ENCODE measurements at regions not wholly inside any gene's neighbourhood (a gene's known extent, or its start where the extent isn't known, plus 50 kb on each side); places are given as distances from the start of the nearest gene placed in this dataset.

DNA sequence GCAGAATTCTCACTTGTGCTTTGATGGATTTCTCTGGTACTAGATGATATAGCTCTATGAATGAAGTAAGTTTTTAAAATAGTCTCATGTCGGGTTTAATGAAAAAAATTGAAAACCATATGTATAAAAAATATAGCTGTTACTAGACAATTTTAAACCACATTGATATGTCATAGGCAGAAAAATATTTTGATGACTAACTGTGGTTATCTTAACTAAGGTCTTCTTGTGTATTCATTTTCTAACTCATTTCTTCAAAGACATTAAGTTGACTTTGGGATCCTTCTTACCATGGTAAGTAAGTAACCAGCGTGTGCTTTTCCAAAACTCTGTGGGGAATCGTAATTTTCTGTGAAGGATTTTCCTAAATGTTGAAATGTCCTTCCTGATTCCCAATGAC, 160.9 kb upstream of the COL3A1 start:
- H2AFZ ChIP-seq (ENCODE audit: low read depth, low read length, severe bottlenecking) = no peak overlapping the region
- H4K20me1 ChIP-seq (ENCODE audit: low read depth, low read length) = no peaks in the 10 kb centered on the region
- TF ChIP-seq EZH2phosphoT487 (conservative IDR thresholded peaks at IDR 0.05; ENCODE audit: low read length) = no peak
- TF ChIP-seq, protein P1, sequence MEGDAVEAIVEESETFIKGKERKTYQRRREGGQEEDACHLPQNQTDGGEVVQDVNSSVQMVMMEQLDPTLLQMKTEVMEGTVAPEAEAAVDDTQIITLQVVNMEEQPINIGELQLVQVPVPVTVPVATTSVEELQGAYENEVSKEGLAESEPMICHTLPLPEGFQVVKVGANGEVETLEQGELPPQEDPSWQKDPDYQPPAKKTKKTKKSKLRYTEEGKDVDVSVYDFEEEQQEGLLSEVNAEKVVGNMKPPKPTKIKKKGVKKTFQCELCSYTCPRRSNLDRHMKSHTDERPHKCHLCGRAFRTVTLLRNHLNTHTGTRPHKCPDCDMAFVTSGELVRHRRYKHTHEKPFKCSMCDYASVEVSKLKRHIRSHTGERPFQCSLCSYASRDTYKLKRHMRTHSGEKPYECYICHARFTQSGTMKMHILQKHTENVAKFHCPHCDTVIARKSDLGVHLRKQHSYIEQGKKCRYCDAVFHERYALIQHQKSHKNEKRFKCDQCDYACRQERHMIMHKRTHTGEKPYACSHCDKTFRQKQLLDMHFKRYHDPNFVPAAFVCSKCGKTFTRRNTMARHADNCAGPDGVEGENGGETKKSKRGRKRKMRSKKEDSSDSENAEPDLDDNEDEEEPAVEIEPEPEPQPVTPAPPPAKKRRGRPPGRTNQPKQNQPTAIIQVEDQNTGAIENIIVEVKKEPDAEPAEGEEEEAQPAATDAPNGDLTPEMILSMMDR (IDR thresholded peaks at IDR 0.05; ENCODE audit: insufficient read depth, low read length, poor library complexity, severe bottlenecking) = no peak
- no peak overlapping the region for H3K4me2 ChIP-seq (ENCODE audit: low read depth, low read length, poor library complexity, severe bottlenecking)
- no peaks in the 10 kb centered on the region for H3K79me2 ChIP-seq (ENCODE audit: insufficient read depth, low read length)
- H3K9me2 ChIP-seq (replicated peaks; ENCODE audit: insufficient read depth, low read length) = no peaks in the 10 kb centered on the region
- no peaks in the 10 kb centered on the region for H3K27me3 ChIP-seq (ENCODE audit: low read length)
- no peak overlapping the region for H3K27ac ChIP-seq (ENCODE audit: low read depth, low read length)
- H3K4me3 ChIP-seq (ENCODE audit: insufficient read depth, low read length, poor library complexity, severe bottlenecking) = no peak overlapping the region
- no peaks in the 10 kb centered on the region for H3K36me3 ChIP-seq (ENCODE audit: low read length)
- no peak overlapping the region for H3K9ac ChIP-seq (ENCODE audit: low read length)
- no peaks in the 10 kb centered on the region for H3F3A ChIP-seq (ENCODE audit: insufficient read depth)
- no peaks in the 10 kb centered on the region for H3K9me3 ChIP-seq (ENCODE audit: insufficient read depth, low read length)

GRCh38 chr2:188813857-188814256, 160.3 kb upstream of the COL3A1 start:
- H3K9me2 ChIP-seq (replicated peaks; ENCODE audit: insufficient read depth, low read length) = no peaks in the 10 kb centered on the region
- no peaks in the 10 kb centered on the region for H3K27me3 ChIP-seq (ENCODE audit: low read length)
- H3K4me3 ChIP-seq (ENCODE audit: insufficient read depth, low read length, poor library complexity, severe bottlenecking) = no peak overlapping the region
- H4K20me1 ChIP-seq (ENCODE audit: low read depth, low read length) = no peaks in the 10 kb centered on the region
- no peaks in the 10 kb centered on the region for H3K79me2 ChIP-seq (ENCODE audit: insufficient read depth, low read length)
- H2AFZ ChIP-seq (ENCODE audit: low read depth, low read length, severe bottlenecking) = no peak overlapping the region
- no peak overlapping the region for H3K4me2 ChIP-seq (ENCODE audit: low read depth, low read length, poor library complexity, severe bottlenecking)
- no peak overlapping the region for H3K9ac ChIP-seq (ENCODE audit: low read length)
- H3K9me3 ChIP-seq (ENCODE audit: insufficient read depth, low read length) = no peaks in the 10 kb centered on the region
- no peaks in the 10 kb centered on the region for H3K36me3 ChIP-seq (ENCODE audit: low read length)
- no peak overlapping the region for H3K27ac ChIP-seq (ENCODE audit: low read depth, low read length)
- TF ChIP-seq EZH2phosphoT487 (conservative IDR thresholded peaks at IDR 0.05; ENCODE audit: low read length) = no peak
- TF ChIP-seq, protein P1 (IDR thresholded peaks at IDR 0.05; ENCODE audit: insufficient read depth, low read length, poor library complexity, severe bottlenecking) = no peak
- no peaks in the 10 kb centered on the region for H3F3A ChIP-seq (ENCODE audit: insufficient read depth)

DNA sequence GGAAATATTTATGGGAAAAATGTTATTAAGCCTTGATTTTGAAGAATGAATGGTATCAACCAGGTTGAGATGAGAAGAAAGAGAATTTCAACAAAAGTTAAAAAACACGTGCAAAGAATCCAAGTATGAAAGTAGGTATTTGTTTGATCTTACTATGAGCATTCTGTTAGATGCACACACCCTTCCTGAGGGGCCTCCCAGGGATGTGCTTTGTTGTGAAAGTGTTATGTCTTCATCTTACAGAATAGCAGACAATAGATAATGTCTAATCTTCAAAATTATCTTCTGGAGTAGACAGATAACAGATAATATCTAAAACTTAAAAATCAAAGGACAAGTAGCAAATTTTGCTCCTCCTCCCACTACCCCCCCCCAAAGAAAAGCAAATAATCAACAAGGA, 155.2 kb upstream of the COL3A1 start:
- H3K27me3 ChIP-seq (ENCODE audit: low read length) = no peaks in the 10 kb centered on the region
- no peak overlapping the region for H3K4me3 ChIP-seq (ENCODE audit: insufficient read depth, low read length, poor library complexity, severe bottlenecking)
- H2AFZ ChIP-seq (ENCODE audit: low read depth, low read length, severe bottlenecking) = no peak overlapping the region
- H3K79me2 ChIP-seq (ENCODE audit: insufficient read depth, low read length) = no peaks in the 10 kb centered on the region
- H3K9ac ChIP-seq (ENCODE audit: low read length) = no peak overlapping the region
- no peak overlapping the region for H3K27ac ChIP-seq (ENCODE audit: low read depth, low read length)
- H3K9me3 ChIP-seq (ENCODE audit: insufficient read depth, low read length) = no peaks in the 10 kb centered on the region
- H3K4me2 ChIP-seq (ENCODE audit: low read depth, low read length, poor library complexity, severe bottlenecking) = no peak overlapping the region
- TF ChIP-seq, protein P1 (IDR thresholded peaks at IDR 0.05; ENCODE audit: insufficient read depth, low read length, poor library complexity, severe bottlenecking) = no peak
- TF ChIP-seq EZH2phosphoT487 (conservative IDR thresholded peaks at IDR 0.05; ENCODE audit: low read length) = no peak
- H3K9me2 ChIP-seq (replicated peaks; ENCODE audit: insufficient read depth, low read length) = no peaks in the 10 kb centered on the region
- no peaks in the 10 kb centered on the region for H3F3A ChIP-seq (ENCODE audit: insufficient read depth)
- no peaks in the 10 kb centered on the region for H3K36me3 ChIP-seq (ENCODE audit: low read length)
- no peaks in the 10 kb centered on the region for H4K20me1 ChIP-seq (ENCODE audit: low read depth, low read length)

All from SU-DHL-6 (cell line).